ENCODE measurements at regions not wholly inside any gene's neighbourhood (a gene's known extent, or its start where the extent isn't known, plus 50 kb on each side); places are given as distances from the start of the nearest gene placed in this dataset.

- TF ChIP-seq REPIN1 (tag by site-specific recombination; IDR thresholded peaks at IDR 0.05; ENCODE audit: low read depth) (no peak), ZNF341 (tag by site-specific recombination; IDR thresholded peaks at IDR 0.05; ENCODE audit: low read depth) (no peak), ZNF280C (tag by site-specific recombination; IDR thresholded peaks at IDR 0.05) (no peak), ZNF837 (tag by site-specific recombination; IDR thresholded peaks at IDR 0.05) (no peak), ZNF501 (tag by site-specific recombination; IDR thresholded peaks at IDR 0.05) (no peak), PRDM10 (tag by site-specific recombination; IDR thresholded peaks at IDR 0.05) (no peak), EGR2 (tag by site-specific recombination; IDR thresholded peaks at IDR 0.05; ENCODE audit: low read depth) (0 out of 2 replicates have a peak, but pooled peaks have one; percentile 19), ZNF398 (tag by site-specific recombination; IDR thresholded peaks at IDR 0.05) (0 out of 2 replicates have a peak, but pooled peaks have one; percentile 11), ZNF404 (tag by site-specific recombination; IDR thresholded peaks at IDR 0.05) (no peak), PRDM1 (tag by site-specific recombination; IDR thresholded peaks at IDR 0.05) (no peak), ZBTB8A (tag by site-specific recombination; IDR thresholded peaks at IDR 0.05) (no peak), ZNF747 (tag by site-specific recombination; IDR thresholded peaks at IDR 0.05) (no peak), SCRT2 (tag by site-specific recombination; IDR thresholded peaks at IDR 0.05) (no peak), ZBTB21 (tag by site-specific recombination; IDR thresholded peaks at IDR 0.05) (no peak), ZNF513 (tag by site-specific recombination; IDR thresholded peaks at IDR 0.05) (peak; percentile 67)
These were observed 231.0 kb downstream of the UQCRFS1 start (continued) for GRCh38 chr19:28981994-28982393.

GRCh38 chr19:28981518-28981917 is 231.4 kb downstream of the UQCRFS1 start:
- peaks cover 4% of the 10 kb centered on the region; the same call in 1 of the 2 replicates for H3K4me1 ChIP-seq (ENCODE audit: control insufficient read depth, insufficient read depth, low read length)
- H3K36me3 ChIP-seq (ENCODE audit: control insufficient read depth in 2 of 2, insufficient read depth in 1 of 2, low read length in 2 of 2): no peaks in the 10 kb centered on the region
- no peak overlapping the region for H3K4me3 ChIP-seq (ENCODE audit: low read depth, low read length)
- no peak for TF ChIP-seq ZNF610 (tag by site-specific recombination; IDR thresholded peaks at IDR 0.05; ENCODE audit: borderline replicate concordance)
- no peak for TF ChIP-seq ZNF24 (tag by site-specific recombination; IDR thresholded peaks at IDR 0.05)
- peak; percentile 17; the same call in 1 of the 2 replicates for TF ChIP-seq ZFHX2 (tag by site-specific recombination; conservative IDR thresholded peaks at IDR 0.05)
- TF ChIP-seq EGR2 (tag by site-specific recombination; IDR thresholded peaks at IDR 0.05; ENCODE audit: low read depth): 0 out of 2 replicates have a peak, but pooled peaks have one; percentile 4
- CTCF ChIA-PET: no interaction called here
- H3K27ac ChIP-seq (ENCODE audit: extremely low read depth, low read depth, low read length): no peak overlapping the region
- no peaks in the 10 kb centered on the region; the same call in 1 of the 2 replicates for H3K9me3 ChIP-seq (ENCODE audit: control insufficient read depth, insufficient read depth, low read depth, low read length)
- POLR2A ChIA-PET: no interaction called here
